ENCODE measurements at regions not wholly inside any gene's neighbourhood (a gene's known extent, or its start where the extent isn't known, plus 50 kb on each side); places are given as distances from the start of the nearest gene placed in this dataset.

GRCh38 chr4:62162606-62163005 is 962.5 kb downstream of the ADGRL3 start:
- Mint-ChIP-seq H3K4me1 (ENCODE audit: low read depth) (no peaks in the 10 kb centered on the region), H3K27me3 (ENCODE audit: low read depth) (no peaks in the 10 kb centered on the region), H3K4me3 (no peak overlapping the region), H3K27ac (no peak overlapping the region), H3K9me3 (peaks cover 8 to 11% of the 10 kb centered on the region in 2 donors), H3K36me3 (ENCODE audit: insufficient read depth in 2 of 2) (peaks cover 0 to 2% of the 10 kb centered on the region in 2 donors)
- no peak for DNase-seq
- no peak for ATAC-seq (replicated peaks in 1 of 2)

GRCh38 chr4:62161446-62161845 is 961.3 kb downstream of the ADGRL3 start:
- Mint-ChIP-seq H3K36me3 (ENCODE audit: insufficient read depth in 2 of 2) (peaks cover 0 to 2% of the 10 kb centered on the region in 2 donors), H3K27ac (no peak overlapping the region), H3K4me3 (no peak overlapping the region), H3K9me3 (peaks cover 8 to 11% of the 10 kb centered on the region in 2 donors), H3K4me1 (ENCODE audit: low read depth) (no peaks in the 10 kb centered on the region), H3K27me3 (ENCODE audit: low read depth) (no peaks in the 10 kb centered on the region)
- DNase-seq (no peak), ATAC-seq (replicated peaks in 1 of 2) (no peak)

GRCh38 chr4:62159876-62160275 is 959.8 kb downstream of the ADGRL3 start:
- Mint-ChIP-seq H3K9me3 (peaks cover 10 to 11% of the 10 kb centered on the region in 2 donors), H3K27ac (no peak overlapping the region)

GRCh38 chr4:62159306-62159705 is 959.2 kb downstream of the ADGRL3 start:
- Mint-ChIP-seq H3K27ac (no peak overlapping the region), H3K4me3 (no peak overlapping the region), H3K36me3 (ENCODE audit: insufficient read depth in 2 of 2) (peaks cover 0 to 2% of the 10 kb centered on the region in 2 donors), H3K9me3 (peaks cover 9 to 12% of the 10 kb centered on the region in 2 donors), H3K4me1 (ENCODE audit: low read depth) (no peaks in the 10 kb centered on the region), H3K27me3 (ENCODE audit: low read depth) (no peaks in the 10 kb centered on the region)
- ATAC-seq (replicated peaks in 1 of 2), result no peak
- no peak for DNase-seq

More at GRCh38 chr4:62159876-62160275, 959.8 kb downstream of the ADGRL3 start:
- ATAC-seq (replicated peaks in 1 of 2) (no peak), DNase-seq (no peak)
- Mint-ChIP-seq H3K36me3 (ENCODE audit: insufficient read depth in 2 of 2) (peaks cover 0 to 2% of the 10 kb centered on the region in 2 donors), H3K4me3 (no peak overlapping the region), H3K27me3 (ENCODE audit: low read depth) (no peaks in the 10 kb centered on the region), H3K4me1 (ENCODE audit: low read depth) (no peaks in the 10 kb centered on the region)

- DNase-seq, result no peak
- H3K9me3 Mint-ChIP-seq, result peaks cover 20 to 24% of the 10 kb centered on the region in 2 donors
- H3K27me3 Mint-ChIP-seq (ENCODE audit: low read depth), result no peaks in the 10 kb centered on the region
- no peak overlapping the region for H3K4me3 Mint-ChIP-seq
- ATAC-seq (replicated peaks in 1 of 2), result no peak
- no peak overlapping the region for H3K27ac Mint-ChIP-seq
- H3K4me1 Mint-ChIP-seq (ENCODE audit: low read depth), result no peaks in the 10 kb centered on the region
- H3K36me3 Mint-ChIP-seq (ENCODE audit: insufficient read depth in 2 of 2), result peaks cover 0 to 2% of the 10 kb centered on the region in 2 donors
Measured at GRCh38 chr4:62156205-62156604, 956.1 kb downstream of the ADGRL3 start.

GRCh38 chr4:62145276-62145675 is 945.1 kb downstream of the ADGRL3 start:
- ATAC-seq (replicated peaks in 1 of 2), result no peak
- H3K9me3 Mint-ChIP-seq, result peaks cover 8 to 10% of the 10 kb centered on the region in 2 donors

GRCh38 chr4:62144431-62144830 is 944.3 kb downstream of the ADGRL3 start:
- ATAC-seq (replicated peaks in 1 of 2), result no peak
- H3K9me3 Mint-ChIP-seq, result peaks cover 8 to 9% of the 10 kb centered on the region in 2 donors
- no peaks in the 10 kb centered on the region for H3K4me1 Mint-ChIP-seq (ENCODE audit: low read depth)
- no peak for DNase-seq
- no peaks in the 10 kb centered on the region for H3K36me3 Mint-ChIP-seq (ENCODE audit: insufficient read depth in 2 of 2)
- H3K4me3 Mint-ChIP-seq, result no peak overlapping the region
- H3K27ac Mint-ChIP-seq, result no peak overlapping the region
- H3K27me3 Mint-ChIP-seq (ENCODE audit: low read depth), result no peaks in the 10 kb centered on the region

More at GRCh38 chr4:62145276-62145675, 945.1 kb downstream of the ADGRL3 start:
- Mint-ChIP-seq H3K27me3 (ENCODE audit: low read depth) (no peaks in the 10 kb centered on the region), H3K4me3 (no peak overlapping the region), H3K27ac (no peak overlapping the region), H3K36me3 (ENCODE audit: insufficient read depth in 2 of 2) (no peaks in the 10 kb centered on the region), H3K4me1 (ENCODE audit: low read depth) (no peaks in the 10 kb centered on the region)
- no peak for DNase-seq

- H3K27ac Mint-ChIP-seq, result no peak overlapping the region
- H3K9me3 Mint-ChIP-seq, result peaks cover 11 to 20% of the 10 kb centered on the region in 2 donors
- H3K27me3 Mint-ChIP-seq (ENCODE audit: low read depth), result no peaks in the 10 kb centered on the region
Measured at GRCh38 chr4:62135565-62136156, 935.5 kb downstream of the ADGRL3 start.

GRCh38 chr4:62133977-62134376 is 933.9 kb downstream of the ADGRL3 start:
- Mint-ChIP-seq H3K27me3 (ENCODE audit: low read depth) (no peaks in the 10 kb centered on the region), H3K9me3 (peaks cover 11 to 21% of the 10 kb centered on the region in 2 donors), H3K4me3 (no peak overlapping the region), H3K27ac (no peak overlapping the region), H3K36me3 (ENCODE audit: insufficient read depth in 2 of 2) (peaks cover 0 to 1% of the 10 kb centered on the region in 2 donors), H3K4me1 (ENCODE audit: low read depth) (no peaks in the 10 kb centered on the region)
- DNase-seq, result no peak
- ATAC-seq (replicated peaks in 1 of 2), result no peak

More at GRCh38 chr4:62135565-62136156, 935.5 kb downstream of the ADGRL3 start:
- DNase-seq, result no peak
- H3K36me3 Mint-ChIP-seq (ENCODE audit: insufficient read depth in 2 of 2), result no peaks in the 10 kb centered on the region
- no peak overlapping the region for H3K4me3 Mint-ChIP-seq
- H3K4me1 Mint-ChIP-seq (ENCODE audit: low read depth), result no peaks in the 10 kb centered on the region
- ATAC-seq (replicated peaks in 1 of 2), result no peak

- Mint-ChIP-seq H3K27ac (no peak overlapping the region), H3K4me1 (ENCODE audit: low read depth) (no peaks in the 10 kb centered on the region), H3K36me3 (ENCODE audit: insufficient read depth in 2 of 2) (peaks cover 0 to 1% of the 10 kb centered on the region in 2 donors), H3K27me3 (ENCODE audit: low read depth) (no peaks in the 10 kb centered on the region), H3K4me3 (no peak overlapping the region), H3K9me3 (peaks cover 11 to 21% of the 10 kb centered on the region in 2 donors)
- ATAC-seq (replicated peaks in 1 of 2) (no peak), DNase-seq (no peak)
Measured at GRCh38 chr4:62133101-62133897, 933.2 kb downstream of the ADGRL3 start.

GRCh38 chr4:62131049-62131448 is 930.9 kb downstream of the ADGRL3 start:
- Mint-ChIP-seq H3K4me3 (no peak overlapping the region), H3K27ac (no peak overlapping the region), H3K9me3 (peaks cover 11 to 21% of the 10 kb centered on the region in 2 donors), H3K27me3 (ENCODE audit: low read depth) (no peaks in the 10 kb centered on the region), H3K36me3 (ENCODE audit: insufficient read depth in 2 of 2) (peaks cover 0 to 1% of the 10 kb centered on the region in 2 donors), H3K4me1 (ENCODE audit: low read depth) (no peaks in the 10 kb centered on the region)
- DNase-seq, result no peak
- no peak for ATAC-seq (replicated peaks in 1 of 2)

GRCh38 chr4:62130637-62131036 is 930.5 kb downstream of the ADGRL3 start:
- Mint-ChIP-seq H3K27me3 (ENCODE audit: low read depth) (no peaks in the 10 kb centered on the region), H3K27ac (no peak overlapping the region), H3K36me3 (ENCODE audit: insufficient read depth in 2 of 2) (peaks cover 0 to 1% of the 10 kb centered on the region in 2 donors), H3K4me1 (ENCODE audit: low read depth) (no peaks in the 10 kb centered on the region), H3K9me3 (peaks cover 11 to 21% of the 10 kb centered on the region in 2 donors), H3K4me3 (no peak overlapping the region)
- ATAC-seq (replicated peaks in 1 of 2) (no peak), DNase-seq (no peak)

GRCh38 chr4:62130230-62130629 is 930.1 kb downstream of the ADGRL3 start:
- ATAC-seq (replicated peaks in 1 of 2) (no peak), DNase-seq (no peak)
- Mint-ChIP-seq H3K4me1 (ENCODE audit: low read depth) (no peaks in the 10 kb centered on the region), H3K4me3 (no peak overlapping the region), H3K27me3 (ENCODE audit: low read depth) (no peaks in the 10 kb centered on the region), H3K27ac (no peak overlapping the region), H3K36me3 (ENCODE audit: insufficient read depth in 2 of 2) (peaks cover 0 to 1% of the 10 kb centered on the region in 2 donors), H3K9me3 (peaks cover 8 to 21% of the 10 kb centered on the region in 2 donors)

All from activated T-cell treated with anti-CD3 and anti-CD28 coated beads, Interleukin-2, amount 50 U/mL, for 72 hours (primary cell).